ENCODE measurements at regions not wholly inside any gene's neighbourhood (a gene's known extent, or its start where the extent isn't known, plus 50 kb on each side); places are given as distances from the start of the nearest gene placed in this dataset.

- Mint-ChIP-seq H3K9me3 (no peaks in the 10 kb centered on the region), H3K27ac (no peak overlapping the region), H3K27me3 (peaks cover 10% of the 10 kb centered on the region), H3K4me1 (no peaks in the 10 kb centered on the region), H3K4me3 (no peak overlapping the region), H3K36me3 (ENCODE audit: low read depth) (no peaks in the 10 kb centered on the region)
- TF ChIP-seq CTCF (IDR thresholded peaks at IDR 0.05) = no peak
- DNase-seq (no peak), ATAC-seq (ENCODE audit: low read depth) (no peak)
- POLR2A ChIA-PET = no interaction called here
- intact Hi-C loops (cut with micrococcal nuclease) = no loop called here
- CTCF ChIA-PET = no interaction called here
Observed at GRCh38 chr15:93167291-93167690, 78.3 kb upstream of the RGMA start.

GRCh38 chr15:93166675-93167074 lies 77.7 kb upstream of the RGMA start:
- Mint-ChIP-seq H3K9me3 (no peaks in the 10 kb centered on the region), H3K36me3 (ENCODE audit: low read depth) (no peaks in the 10 kb centered on the region), H3K27me3 (peaks cover 10% of the 10 kb centered on the region), H3K4me3 (no peak overlapping the region), H3K27ac (no peak overlapping the region), H3K4me1 (no peaks in the 10 kb centered on the region)
- ChIA-PET CTCF (no interaction called here), POLR2A (no interaction called here)
- ATAC-seq (ENCODE audit: low read depth) (no peak), DNase-seq (no peak)
- no peak for TF ChIP-seq CTCF (IDR thresholded peaks at IDR 0.05)
- intact Hi-C loops (cut with micrococcal nuclease) = no loop called here

- Mint-ChIP-seq H3K27me3 (peaks cover 4% of the 10 kb centered on the region), H3K27ac (no peak overlapping the region), H3K36me3 (ENCODE audit: low read depth) (no peaks in the 10 kb centered on the region), H3K4me3 (no peak overlapping the region), H3K4me1 (no peaks in the 10 kb centered on the region), H3K9me3 (no peaks in the 10 kb centered on the region)
- no peak for ATAC-seq (ENCODE audit: low read depth)
- ChIA-PET POLR2A (no interaction called here), CTCF (no interaction called here)
- no peak for DNase-seq
- intact Hi-C loops (cut with micrococcal nuclease) = no loop called here
- TF ChIP-seq CTCF (IDR thresholded peaks at IDR 0.05) = no peak
Observed at GRCh38 chr15:93165734-93166470, 76.9 kb upstream of the RGMA start.

- intact Hi-C loops (cut with micrococcal nuclease) = no loop called here
- Mint-ChIP-seq H3K4me1 (no peaks in the 10 kb centered on the region), H3K27ac (no peak overlapping the region), H3K27me3 (peaks cover 2% of the 10 kb centered on the region), H3K36me3 (ENCODE audit: low read depth) (no peaks in the 10 kb centered on the region), H3K4me3 (no peak overlapping the region), H3K9me3 (no peaks in the 10 kb centered on the region)
- DNase-seq (no peak), ATAC-seq (ENCODE audit: low read depth) (no peak)
- TF ChIP-seq CTCF (IDR thresholded peaks at IDR 0.05) = no peak
- ChIA-PET POLR2A (no interaction called here), CTCF (no interaction called here)
Observed at GRCh38 chr15:93164409-93164808, 75.4 kb upstream of the RGMA start.

GRCh38 chr15:93162560-93162959 lies 73.5 kb upstream of the RGMA start:
- POLR2A ChIA-PET = no interaction called here
- Mint-ChIP-seq H3K4me3 (no peak overlapping the region), H3K4me1 (no peaks in the 10 kb centered on the region), H3K27me3 (peaks cover 2% of the 10 kb centered on the region), H3K36me3 (ENCODE audit: low read depth) (no peaks in the 10 kb centered on the region), H3K27ac (no peak overlapping the region), H3K9me3 (no peaks in the 10 kb centered on the region)
- no peak for ATAC-seq (ENCODE audit: low read depth)
- CTCF ChIA-PET = no interaction called here
- intact Hi-C loops (cut with micrococcal nuclease) = no loop called here
- TF ChIP-seq CTCF (IDR thresholded peaks at IDR 0.05) = no peak
- DNase-seq = no peak

Data from activated B cell treated with CpG ODN at 0.5 μM for 24 hours (primary cell).